Mesothelial cell of epicardium (in vitro differentiated cells): ENCODE measurements at regions not wholly inside any gene's neighbourhood (a gene's known extent, or its start where the extent isn't known, plus 50 kb on each side); places are given as distances from the start of the nearest gene placed in this dataset.

ENCODE experiments used
- DNase-seq, 2 experiments: peaks; one replicate each; pipeline ENCODE4 v3.0.0; 2021; ENCODE audit warnings: low spot score in 2 of 2; ENCODE audit not compliant: unreplicated experiment in 2 of 2
- H3K27ac Mint-ChIP-seq: 2 replicates; pipeline ENCODE4 v1.8.0; 2021; ENCODE audit warnings: mixed read lengths
- H3K27me3 Mint-ChIP-seq: 2 replicates; pipeline ENCODE4 v1.8.0; 2021; ENCODE audit warnings: low read depth, mixed read lengths
- H3K36me3 Mint-ChIP-seq: 2 replicates; pipeline ENCODE4 v1.8.0; 2021; ENCODE audit warnings: mixed read lengths
- H3K4me1 Mint-ChIP-seq: 2 replicates; pipeline ENCODE4 v1.8.0; 2021; ENCODE audit warnings: mixed read lengths
- H3K4me3 Mint-ChIP-seq: 2 replicates; pipeline ENCODE4 v1.8.0; 2021; ENCODE audit warnings: mild to moderate bottlenecking, moderate library complexity, mixed read lengths
- H3K9me3 Mint-ChIP-seq: 2 replicates; pipeline ENCODE4 v1.8.0; 2021; ENCODE audit warnings: mixed read lengths
- TF ChIP-seq, protein P1 (sequence below): fragments of 200-600 bp; sonication (generic); IDR thresholded peaks from one replicate; pipeline ENCODE4 v1.5.0; 2021; ENCODE audit warnings: antibody characterized with exemption; ENCODE audit not compliant: unreplicated experiment

- Mint-ChIP-seq H3K36me3 (no peaks in the 10 kb centered on the region), H3K9me3 (peaks cover 12% of the 10 kb centered on the region), H3K4me1 (no peaks in the 10 kb centered on the region), H3K4me3 (no peak overlapping the region), H3K27ac (no peak overlapping the region), H3K27me3 (peaks cover 58% of the 10 kb centered on the region)
- no peak for DNase-seq
- TF ChIP-seq, protein P1, sequence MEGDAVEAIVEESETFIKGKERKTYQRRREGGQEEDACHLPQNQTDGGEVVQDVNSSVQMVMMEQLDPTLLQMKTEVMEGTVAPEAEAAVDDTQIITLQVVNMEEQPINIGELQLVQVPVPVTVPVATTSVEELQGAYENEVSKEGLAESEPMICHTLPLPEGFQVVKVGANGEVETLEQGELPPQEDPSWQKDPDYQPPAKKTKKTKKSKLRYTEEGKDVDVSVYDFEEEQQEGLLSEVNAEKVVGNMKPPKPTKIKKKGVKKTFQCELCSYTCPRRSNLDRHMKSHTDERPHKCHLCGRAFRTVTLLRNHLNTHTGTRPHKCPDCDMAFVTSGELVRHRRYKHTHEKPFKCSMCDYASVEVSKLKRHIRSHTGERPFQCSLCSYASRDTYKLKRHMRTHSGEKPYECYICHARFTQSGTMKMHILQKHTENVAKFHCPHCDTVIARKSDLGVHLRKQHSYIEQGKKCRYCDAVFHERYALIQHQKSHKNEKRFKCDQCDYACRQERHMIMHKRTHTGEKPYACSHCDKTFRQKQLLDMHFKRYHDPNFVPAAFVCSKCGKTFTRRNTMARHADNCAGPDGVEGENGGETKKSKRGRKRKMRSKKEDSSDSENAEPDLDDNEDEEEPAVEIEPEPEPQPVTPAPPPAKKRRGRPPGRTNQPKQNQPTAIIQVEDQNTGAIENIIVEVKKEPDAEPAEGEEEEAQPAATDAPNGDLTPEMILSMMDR = no peak
These were observed 228.6 kb downstream of the TBXT start for GRCh38 chr6:165939047-165939446.

- TF ChIP-seq, protein P1 = no peak
- no peaks in the 10 kb centered on the region for H3K36me3 Mint-ChIP-seq
- no peak overlapping the region for H3K27ac Mint-ChIP-seq
- H3K4me3 Mint-ChIP-seq = no peak overlapping the region
- no peak for DNase-seq
- no peaks in the 10 kb centered on the region for H3K4me1 Mint-ChIP-seq
- peaks cover 65% of the 10 kb centered on the region for H3K27me3 Mint-ChIP-seq
- H3K9me3 Mint-ChIP-seq = peaks cover 10% of the 10 kb centered on the region
These were observed 229.9 kb downstream of the TBXT start for GRCh38 chr6:165937564-165938358.

DNA sequence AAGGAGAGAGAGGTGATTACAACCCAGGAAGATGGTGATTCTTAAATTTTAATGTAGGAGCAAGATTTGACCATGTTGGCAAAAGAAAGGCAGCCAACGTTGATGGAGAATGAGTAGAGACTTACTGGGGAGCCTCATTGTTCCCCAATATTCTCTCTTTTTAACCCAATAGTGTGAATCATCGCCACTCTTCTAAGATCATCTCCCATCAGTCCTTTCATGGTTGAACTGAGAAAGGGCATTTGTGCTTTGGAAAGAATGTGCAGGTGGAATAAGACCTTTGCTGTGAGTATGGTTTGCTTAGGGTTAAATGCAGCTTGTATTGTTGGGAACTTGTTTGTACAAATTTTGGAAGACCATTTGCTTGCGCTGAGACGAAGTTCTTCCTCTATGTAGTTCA lies 231.0 kb downstream of the TBXT start:
- TF ChIP-seq, protein P1 = no peak
- no peak overlapping the region for H3K27ac Mint-ChIP-seq
- H3K36me3 Mint-ChIP-seq = no peaks in the 10 kb centered on the region
- H3K4me1 Mint-ChIP-seq = no peaks in the 10 kb centered on the region
- H3K4me3 Mint-ChIP-seq = no peak overlapping the region
- H3K27me3 Mint-ChIP-seq = peaks cover 72% of the 10 kb centered on the region
- DNase-seq = no peak
- peaks cover 6% of the 10 kb centered on the region for H3K9me3 Mint-ChIP-seq

DNA sequence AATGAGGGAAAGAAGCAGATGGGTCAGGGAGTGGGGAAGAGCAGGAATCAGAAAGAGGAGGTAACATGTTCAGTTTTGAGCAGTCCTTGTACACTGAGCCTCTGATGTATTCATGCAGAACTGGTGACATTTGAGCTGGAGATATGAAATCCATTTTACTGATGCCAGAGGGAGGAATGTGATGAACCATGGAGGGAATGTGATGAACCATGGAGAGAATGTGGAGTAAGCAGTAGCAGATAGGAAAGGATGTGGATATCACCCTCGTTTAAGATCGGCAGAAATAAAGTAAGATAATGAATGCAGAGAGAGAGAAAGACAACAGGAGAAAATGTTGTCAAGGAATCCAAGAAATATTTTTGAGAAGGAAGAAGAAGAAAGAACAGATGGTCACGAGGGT lies 231.6 kb downstream of the TBXT start:
- TF ChIP-seq, protein P1 = no peak
- no peak overlapping the region for H3K4me3 Mint-ChIP-seq
- H3K27me3 Mint-ChIP-seq = peaks cover 75% of the 10 kb centered on the region
- DNase-seq = no peak
- no peaks in the 10 kb centered on the region for H3K36me3 Mint-ChIP-seq
- no peaks in the 10 kb centered on the region for H3K4me1 Mint-ChIP-seq
- peaks cover 3% of the 10 kb centered on the region for H3K9me3 Mint-ChIP-seq
- H3K27ac Mint-ChIP-seq = no peak overlapping the region

GRCh38 chr6:165931675-165932074 lies 236.0 kb downstream of the TBXT start:
- H3K4me3 Mint-ChIP-seq = no peak overlapping the region

More at GRCh38 chr6:165931675-165932074, 236.0 kb downstream of the TBXT start:
- peaks cover 80% of the 10 kb centered on the region for H3K27me3 Mint-ChIP-seq
- peaks cover 3% of the 10 kb centered on the region for H3K9me3 Mint-ChIP-seq
- TF ChIP-seq, protein P1 = no peak
- H3K27ac Mint-ChIP-seq = no peak overlapping the region
- H3K36me3 Mint-ChIP-seq = no peaks in the 10 kb centered on the region
- DNase-seq = no peak
- no peaks in the 10 kb centered on the region for H3K4me1 Mint-ChIP-seq
